ENCODE measurements at regions not wholly inside any gene's neighbourhood (a gene's known extent, or its start where the extent isn't known, plus 50 kb on each side); places are given as distances from the start of the nearest gene placed in this dataset.

DNA sequence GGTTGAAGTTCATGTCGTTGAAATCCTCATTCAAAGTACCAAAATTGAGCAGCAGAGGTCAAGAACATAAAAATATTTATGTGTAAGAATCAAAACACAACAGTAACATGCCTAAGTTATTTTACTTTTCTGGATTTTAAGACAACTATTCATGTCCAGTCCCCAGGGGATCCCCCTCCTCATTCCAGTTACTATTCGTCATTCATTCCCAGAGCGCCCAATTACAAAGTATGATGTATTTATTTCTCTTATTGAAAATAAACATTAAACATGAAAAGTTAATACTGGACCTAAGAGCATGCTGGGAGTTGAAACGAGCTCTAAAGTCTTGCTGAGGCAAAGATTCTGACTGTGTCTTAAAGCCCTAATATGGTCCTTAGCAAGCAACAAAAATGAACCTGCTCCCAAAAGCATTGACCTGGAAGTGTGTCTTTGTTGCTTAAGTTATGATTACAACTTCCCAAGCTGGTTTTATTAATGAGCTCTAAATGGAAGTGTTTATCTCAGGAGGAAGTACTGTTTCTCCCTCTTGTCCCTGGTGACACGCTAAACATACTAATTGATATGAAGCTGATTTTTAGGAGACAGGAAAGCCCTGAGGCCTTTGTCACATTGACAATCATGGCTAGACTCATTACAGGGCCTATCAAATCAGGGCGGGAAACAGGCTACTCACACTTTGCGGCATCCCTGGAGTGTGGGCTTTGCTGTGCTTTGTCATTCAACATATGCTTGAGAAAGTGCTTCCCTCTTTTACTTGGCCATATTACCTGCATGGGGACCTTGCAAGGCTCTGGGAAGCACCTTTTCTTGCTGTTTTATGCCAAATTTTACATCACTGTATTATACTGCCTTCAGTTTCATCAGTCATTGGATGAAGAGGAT lies 192.2 kb upstream of the DTNBP1 start:
- TF ChIP-seq ZNF585B (tag by site-specific recombination; IDR thresholded peaks at IDR 0.05) (no peak), ZNF138 (tag by site-specific recombination; IDR thresholded peaks at IDR 0.05; ENCODE audit: borderline replicate concordance) (no peak), CTCF (tag by site-specific recombination; IDR thresholded peaks at IDR 0.05) (no peak), ZNF596 (tag by site-specific recombination; IDR thresholded peaks at IDR 0.05) (no peak)
